NCI-H1930 (cell line): ENCODE measurements at regions not wholly inside any gene's neighbourhood (a gene's known extent, or its start where the extent isn't known, plus 50 kb on each side); places are given as distances from the start of the nearest gene placed in this dataset.
"Not testable (repeated sequence)": the region's sequence is repeated elsewhere in the genome, so short reads cannot be mapped to it uniquely, and the experiment has no call there.

ENCODE experiments used
- DNase-seq, 2 experiments: peaks; one replicate each; lab custom pipeline; 2025; lab: John Stamatoyannopoulos, UW

- DNase-seq: no peak
Measured at GRCh38 chr7:34486371-34486770, 171.6 kb upstream of the NPSR1 start.

GRCh38 chr7:34487391-34488115 is 170.5 kb upstream of the NPSR1 start:
- no peak for DNase-seq

- DNase-seq: no peak
Measured at GRCh38 chr7:34488766-34489165, 169.3 kb upstream of the NPSR1 start.

GRCh38 chr7:34491899-34492298 is 166.1 kb upstream of the NPSR1 start:
- no peak for DNase-seq

GRCh38 chr7:34493752-34494151 is 164.3 kb upstream of the NPSR1 start:
- no peak for DNase-seq

- DNase-seq: no peak
Measured at GRCh38 chr7:34497153-34497777, 160.8 kb upstream of the NPSR1 start.

DNA sequence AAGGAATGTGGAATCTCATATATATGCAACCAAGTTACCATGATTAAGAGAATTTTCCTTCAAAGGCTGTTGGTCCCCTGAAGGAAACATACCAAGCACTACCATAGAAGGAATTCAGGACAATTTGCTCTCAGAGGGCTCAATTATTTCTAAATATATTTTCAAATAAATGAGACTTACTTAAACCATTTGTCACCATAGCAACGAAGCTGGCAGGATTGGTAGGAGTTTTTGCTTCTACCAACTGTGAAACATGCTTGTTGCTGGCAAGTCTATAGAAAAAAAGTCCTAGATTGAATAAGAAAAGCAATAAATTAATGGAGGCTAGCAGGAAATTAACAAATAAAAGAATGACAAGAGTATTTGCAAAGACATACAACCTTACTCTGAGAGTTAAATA is 156.9 kb upstream of the NPSR1 start:
- no peak for DNase-seq

- DNase-seq: no peak
Measured at GRCh38 chr7:34507191-34507590, 150.8 kb upstream of the NPSR1 start.

- DNase-seq: no peak
Measured at GRCh38 chr7:34523226-34523918, 134.6 kb upstream of the NPSR1 start.

- no peak for DNase-seq
Measured at GRCh38 chr7:34530259-34530658, 127.8 kb upstream of the NPSR1 start.

- DNase-seq: no peak
Measured at GRCh38 chr7:34539003-34539402, 119.0 kb upstream of the NPSR1 start.

- no peak for DNase-seq
Measured at GRCh38 chr7:34544621-34545020, 113.4 kb upstream of the NPSR1 start.

DNA sequence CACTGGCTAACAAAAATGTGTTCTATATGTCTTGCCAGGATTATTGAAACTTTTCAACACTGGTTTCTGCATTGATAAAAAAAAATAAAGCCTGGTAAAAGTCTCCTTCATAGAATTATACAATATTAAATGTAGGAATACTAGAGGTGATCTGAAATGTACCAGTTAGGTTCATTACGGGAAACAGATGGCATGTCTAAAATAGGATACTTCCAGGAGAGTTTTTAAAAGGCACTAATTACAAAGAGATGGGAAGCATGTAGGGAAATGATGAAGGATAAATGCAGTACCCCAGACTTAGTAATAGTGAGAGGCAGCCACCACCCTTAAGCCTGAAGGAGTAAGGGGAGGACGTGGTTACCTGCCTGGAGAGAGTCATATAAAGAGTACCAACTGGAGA is 107.0 kb upstream of the NPSR1 start:
- DNase-seq: no peak

DNA sequence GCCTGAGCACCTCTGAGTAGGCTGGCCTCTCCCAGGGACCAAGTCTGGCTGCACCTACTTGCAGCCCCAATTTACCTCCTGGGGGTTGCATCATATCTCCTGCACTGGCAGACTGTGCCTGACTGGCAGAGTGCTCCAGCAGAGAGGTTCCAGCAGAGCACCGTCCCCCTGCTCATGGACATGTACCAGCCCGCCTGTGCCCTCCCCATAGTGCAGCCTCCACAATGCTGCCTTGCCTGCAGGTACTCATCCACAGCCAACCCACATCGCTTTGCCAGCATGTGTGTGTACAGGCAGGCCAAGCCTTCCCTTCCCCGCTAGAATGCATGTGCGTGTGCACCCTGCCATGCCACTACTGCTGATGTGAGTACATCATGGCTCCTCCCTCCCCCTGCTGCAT is 105.5 kb upstream of the NPSR1 start:
- DNase-seq: no peak

DNA sequence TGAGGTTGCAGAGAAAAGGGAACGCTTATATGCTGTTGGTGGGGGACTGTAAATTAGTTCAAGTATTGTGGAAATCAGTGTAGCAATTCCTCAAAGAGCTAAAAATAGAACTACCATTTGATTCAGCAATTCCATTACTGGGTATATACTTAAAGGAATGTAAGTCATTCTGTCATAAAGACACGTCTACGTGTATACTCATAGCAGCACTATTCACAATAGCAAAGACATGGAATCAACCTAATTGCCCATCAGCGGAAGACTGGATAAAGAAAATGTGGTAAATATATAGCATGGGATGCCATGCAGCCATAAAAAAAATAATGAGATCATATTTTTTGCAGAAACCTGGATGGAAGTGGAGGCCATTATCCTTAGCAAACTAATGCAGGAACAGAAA is 100.0 kb upstream of the NPSR1 start:
- no peak for DNase-seq

GRCh38 chr7:34564091-34564490 is 93.9 kb upstream of the NPSR1 start:
- no peak for DNase-seq

GRCh38 chr7:34567906-34568305 is 90.1 kb upstream of the NPSR1 start:
- DNase-seq: no peak

DNA sequence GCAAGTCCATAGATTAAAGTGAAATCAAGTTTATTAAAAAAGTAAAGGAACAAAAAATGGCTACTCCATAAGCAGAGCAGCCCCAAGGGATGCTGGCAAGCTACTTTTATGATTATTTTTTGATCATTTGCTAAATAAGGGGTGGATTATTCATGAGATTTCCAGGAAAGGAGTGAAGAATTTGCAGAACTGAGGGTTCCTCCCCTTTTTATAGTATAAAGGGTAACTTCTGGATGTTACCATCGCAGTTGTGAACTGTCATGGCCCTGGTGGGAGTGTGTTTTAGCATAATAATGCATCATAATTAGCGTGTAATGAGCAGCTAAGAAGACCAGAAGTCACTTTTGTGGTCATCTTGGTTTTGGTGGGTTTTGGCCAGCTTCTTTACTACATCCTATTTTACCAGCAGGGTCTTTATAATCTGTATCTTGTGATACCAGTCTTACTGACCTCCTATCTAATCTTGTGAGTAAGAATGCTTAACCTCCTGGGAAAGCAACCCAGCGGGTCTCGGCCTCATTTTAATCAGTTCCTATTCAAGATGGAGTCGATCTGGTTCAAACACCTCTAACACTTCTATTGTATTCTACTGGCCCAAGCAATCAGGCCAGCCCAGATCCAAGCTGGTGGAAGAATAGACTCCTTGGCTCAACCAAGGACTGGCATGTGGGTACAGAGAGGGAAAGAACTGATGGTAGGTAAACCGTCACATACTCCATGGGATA is 87.9 kb upstream of the NPSR1 start:
- DNase-seq: no peak

DNA sequence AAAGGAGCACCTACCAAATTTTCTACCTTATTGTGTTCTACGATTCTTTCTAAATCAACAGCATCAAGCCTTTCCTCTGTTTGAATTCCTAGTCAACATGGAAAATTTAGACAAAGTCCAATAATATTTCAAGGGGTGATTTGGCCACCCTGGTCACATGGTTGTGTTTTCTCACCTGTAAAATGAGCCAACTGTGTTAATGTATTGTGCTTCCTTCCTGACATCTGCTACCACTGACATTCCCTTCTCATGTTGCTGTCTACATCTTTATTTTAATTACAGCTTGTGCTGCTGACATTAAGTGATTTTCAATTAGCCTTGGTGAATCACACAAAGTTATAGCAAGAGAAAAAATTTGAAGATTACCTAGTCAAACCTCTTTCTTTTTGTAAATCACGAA is 83.0 kb upstream of the NPSR1 start:
- DNase-seq: no peak

GRCh38 chr7:34577934-34578333 is 80.1 kb upstream of the NPSR1 start:
- not testable (repeated sequence) for DNase-seq

DNA sequence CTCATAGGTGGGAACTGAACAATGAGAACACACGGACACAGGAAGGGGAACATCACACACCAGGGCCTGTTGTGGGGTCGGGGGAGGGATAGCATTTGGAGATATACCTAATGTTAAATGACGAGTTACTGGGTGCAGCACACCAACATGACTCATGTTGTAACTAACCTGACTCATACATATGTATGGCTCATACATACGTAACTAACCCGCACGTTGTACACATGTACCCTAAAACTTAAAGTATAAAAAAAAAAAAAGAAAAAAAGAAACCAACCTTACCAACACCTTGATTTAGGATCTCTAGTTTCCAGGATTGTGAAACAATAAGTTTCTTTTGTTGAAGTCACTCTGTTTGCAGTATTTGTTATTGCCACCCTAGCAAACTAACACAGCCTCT is 76.3 kb upstream of the NPSR1 start:
- not testable (repeated sequence) for DNase-seq

GRCh38 chr7:34584526-34584925 is 73.5 kb upstream of the NPSR1 start:
- no peak for DNase-seq

DNA sequence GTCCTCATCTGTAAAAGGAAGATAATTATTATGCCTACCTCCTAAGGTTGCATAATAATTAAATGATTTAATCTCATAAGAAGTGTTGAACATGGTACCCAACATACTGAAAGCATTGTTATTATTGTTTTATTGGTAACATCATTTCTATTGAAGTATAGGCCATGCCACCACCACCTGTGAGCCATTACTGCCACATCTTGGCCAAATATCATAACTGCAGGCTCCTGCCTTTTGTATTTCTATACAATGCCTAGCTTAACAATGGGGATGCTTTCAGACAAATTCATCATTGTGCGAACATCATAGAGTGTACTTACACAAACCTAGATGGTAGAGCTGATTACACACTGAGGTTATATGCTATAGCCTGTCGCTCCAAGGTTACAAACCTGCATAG is 61.1 kb upstream of the NPSR1 start:
- DNase-seq: no peak
